ENCODE measurements at regions not wholly inside any gene's neighbourhood (a gene's known extent, or its start where the extent isn't known, plus 50 kb on each side); places are given as distances from the start of the nearest gene placed in this dataset.

GRCh38 chr7:46207931-46208634 is 287.0 kb upstream of the IGFBP3 start:
- TF ChIP-seq GATA2 (IDR thresholded peaks at IDR 0.05; ENCODE audit: low read depth, low read length) (no peak), GATA3 (IDR thresholded peaks at IDR 0.05; ENCODE audit: low read depth, low read length) (no peak)

All from SH-SY5Y (cell line).